ENCODE measurements at regions not wholly inside any gene's neighbourhood (a gene's known extent, or its start where the extent isn't known, plus 50 kb on each side); places are given as distances from the start of the nearest gene placed in this dataset.

GRCh38 chr9:96048956-96049831 is 173.7 kb downstream of the ERCC6L2 start:
- H2AFZ ChIP-seq (ENCODE audit: control insufficient read depth, low read length) = no peak overlapping the region
- dilution Hi-C loops (cut with MboI; ENCODE audit: extremely low pct_ligation_motif_present, low sequenced_read_pairs) = no loop called here
- H3K4me2 ChIP-seq (ENCODE audit: control insufficient read depth, extremely low read depth, insufficient read depth, low read depth, low read length) = no peak overlapping the region

GRCh38 chr9:96048104-96048955 is 172.8 kb downstream of the ERCC6L2 start:
- H3K4me3 ChIP-seq (ENCODE audit: control insufficient read depth in 2 of 3, extremely low read depth in 1 of 3, insufficient read depth in 2 of 3, low read depth in 1 of 3, low read length in 3 of 3) = no peak overlapping the region
- no peak overlapping the region for H2AFZ ChIP-seq (ENCODE audit: control insufficient read depth, low read length)
- H3K27me3 ChIP-seq (ENCODE audit: control insufficient read depth, extremely low read depth, insufficient read depth, low read length) = peaks cover 8% of the 10 kb centered on the region
- H4K20me1 ChIP-seq (ENCODE audit: control insufficient read depth, extremely low read depth, insufficient read depth, low read length) = no peaks in the 10 kb centered on the region
- no peaks in the 10 kb centered on the region for H3K79me2 ChIP-seq (ENCODE audit: control insufficient read depth, insufficient read depth, low read length)
- FAIRE-seq = no peak
- no peaks in the 10 kb centered on the region for H3K9me3 ChIP-seq (ENCODE audit: control insufficient read depth, low read depth, low read length)
- no peak overlapping the region for H3K27ac ChIP-seq (ENCODE audit: control insufficient read depth, insufficient read depth, low read length)
- H3K4me2 ChIP-seq (ENCODE audit: control insufficient read depth, extremely low read depth, insufficient read depth, low read depth, low read length) = no peak overlapping the region
- no peak for DNase-seq (ENCODE audit: low read depth, low spot score)
- H3K4me1 ChIP-seq (ENCODE audit: control insufficient read depth, extremely low read depth, insufficient read depth, low read length) = no peaks in the 10 kb centered on the region
- dilution Hi-C loops (cut with MboI; ENCODE audit: extremely low pct_ligation_motif_present, low sequenced_read_pairs) = no loop called here
- no peak overlapping the region for H3K9ac ChIP-seq (ENCODE audit: control insufficient read depth, extremely low read depth, insufficient read depth, low read length)
- TF ChIP-seq EZH2 (IDR thresholded peaks at IDR 0.05; ENCODE audit: low read length) (no peak), CTCF (optimal IDR thresholded peaks at IDR 0.05 in 1 of 3, IDR thresholded peaks at IDR 0.05 in 1 of 3, conservative IDR thresholded peaks at IDR 0.05 in 1 of 3; ENCODE audit: extremely low read depth in 1 of 3, insufficient read depth in 2 of 3, low read length in 3 of 3) (no peak)
- no peaks in the 10 kb centered on the region for H3K9me1 ChIP-seq (ENCODE audit: control insufficient read depth, extremely low read depth, insufficient read depth, low read length)
- H3K36me3 ChIP-seq (ENCODE audit: control insufficient read depth in 2 of 2, extremely low read depth in 1 of 2, insufficient read depth in 2 of 2, low read length in 2 of 2) = no peaks in the 10 kb centered on the region

More at GRCh38 chr9:96048956-96049831, 173.7 kb downstream of the ERCC6L2 start:
- FAIRE-seq (no peak), DNase-seq (ENCODE audit: low read depth, low spot score) (no peak)
- Histone ChIP-seq H3K27ac (ENCODE audit: control insufficient read depth, insufficient read depth, low read length) (no peak overlapping the region), H3K9me3 (ENCODE audit: control insufficient read depth, low read depth, low read length) (no peaks in the 10 kb centered on the region), H3K9me1 (ENCODE audit: control insufficient read depth, extremely low read depth, insufficient read depth, low read length) (no peaks in the 10 kb centered on the region), H3K36me3 (ENCODE audit: control insufficient read depth in 2 of 2, extremely low read depth in 1 of 2, insufficient read depth in 2 of 2, low read length in 2 of 2) (no peaks in the 10 kb centered on the region), H3K4me3 (ENCODE audit: control insufficient read depth in 2 of 3, extremely low read depth in 1 of 3, insufficient read depth in 2 of 3, low read depth in 1 of 3, low read length in 3 of 3) (no peak overlapping the region), H3K79me2 (ENCODE audit: control insufficient read depth, insufficient read depth, low read length) (no peaks in the 10 kb centered on the region), H3K9ac (ENCODE audit: control insufficient read depth, extremely low read depth, insufficient read depth, low read length) (no peak overlapping the region), H4K20me1 (ENCODE audit: control insufficient read depth, extremely low read depth, insufficient read depth, low read length) (no peaks in the 10 kb centered on the region), H3K27me3 (ENCODE audit: control insufficient read depth, extremely low read depth, insufficient read depth, low read length) (peaks cover 11% of the 10 kb centered on the region), H3K4me1 (ENCODE audit: control insufficient read depth, extremely low read depth, insufficient read depth, low read length) (no peaks in the 10 kb centered on the region)
- TF ChIP-seq CTCF (optimal IDR thresholded peaks at IDR 0.05 in 1 of 3, IDR thresholded peaks at IDR 0.05 in 1 of 3, conservative IDR thresholded peaks at IDR 0.05 in 1 of 3; ENCODE audit: extremely low read depth in 1 of 3, insufficient read depth in 2 of 3, low read length in 3 of 3) (no peak), EZH2 (IDR thresholded peaks at IDR 0.05; ENCODE audit: low read length) (no peak)

Data from keratinocyte (primary cell).